Dendritic cell treated with granulocyte-macrophage colony-stimulating factor and Interleukin-4, amounts not matched to agents 40 ng/mL and 50 ng/mL, for 4 days (primary cell): ENCODE measurements at regions not wholly inside any gene's neighbourhood (a gene's known extent, or its start where the extent isn't known, plus 50 kb on each side); places are given as distances from the start of the nearest gene placed in this dataset.

Experiments used
- H3K27ac Mint-ChIP-seq: one replicate; pipeline ENCODE4 v1.8.0; 2022; ENCODE audit warnings: mild to moderate bottlenecking, mixed read lengths
- H3K27me3 Mint-ChIP-seq: one replicate; pipeline ENCODE4 v1.8.0; 2022; ENCODE audit warnings: mild to moderate bottlenecking, mixed read lengths
- H3K36me3 Mint-ChIP-seq: one replicate; pipeline ENCODE4 v1.8.0; 2022; ENCODE audit warnings: low read depth, mixed read lengths
- H3K4me1 Mint-ChIP-seq: one replicate; pipeline ENCODE4 v1.8.0; 2022; ENCODE audit warnings: low read depth, mixed read lengths
- H3K4me3 Mint-ChIP-seq: one replicate; pipeline ENCODE4 v1.8.0; 2022; ENCODE audit warnings: mild to moderate bottlenecking, moderate library complexity, mixed read lengths
- H3K9me3 Mint-ChIP-seq: one replicate; pipeline ENCODE4 v1.8.0; 2022; ENCODE audit warnings: mixed read lengths
- intact Hi-C: fragments of 100-400 bp; cut with micrococcal nuclease; formaldehyde crosslinking; loops from one replicate; pipeline ENCODE4 v1.15.0; 2022

DNA sequence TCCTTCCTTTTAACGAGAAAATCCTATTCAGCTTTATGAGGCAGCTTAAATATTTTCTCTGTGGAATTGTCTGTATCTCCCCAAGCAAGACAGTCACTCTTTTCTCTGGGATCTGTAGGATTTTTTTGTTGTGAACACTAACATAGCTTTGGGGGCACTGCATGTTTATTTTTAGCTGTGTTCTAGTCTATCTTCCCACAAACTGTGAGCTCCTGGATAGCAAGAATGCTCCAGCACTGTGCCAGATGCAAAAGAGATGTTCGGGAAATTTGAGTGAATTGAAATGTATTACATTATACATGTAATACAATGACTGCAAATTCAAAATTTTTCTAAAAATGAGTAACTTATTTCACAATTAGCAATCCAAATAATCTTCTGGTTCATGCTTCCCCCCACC is 282.2 kb downstream of the PLPP3 start:
- Mint-ChIP-seq H3K27ac (no peak overlapping the region), H3K4me1 (peaks cover 40% of the 10 kb centered on the region), H3K36me3 (no peaks in the 10 kb centered on the region), H3K4me3 (no peak overlapping the region), H3K9me3 (no peaks in the 10 kb centered on the region), H3K27me3 (peaks cover 8% of the 10 kb centered on the region)
- intact Hi-C loops, result loop anchor here (10.0 kb wide), 1 partner anchor 52 kb away; no protein-coding TSS in a partner anchor

DNA sequence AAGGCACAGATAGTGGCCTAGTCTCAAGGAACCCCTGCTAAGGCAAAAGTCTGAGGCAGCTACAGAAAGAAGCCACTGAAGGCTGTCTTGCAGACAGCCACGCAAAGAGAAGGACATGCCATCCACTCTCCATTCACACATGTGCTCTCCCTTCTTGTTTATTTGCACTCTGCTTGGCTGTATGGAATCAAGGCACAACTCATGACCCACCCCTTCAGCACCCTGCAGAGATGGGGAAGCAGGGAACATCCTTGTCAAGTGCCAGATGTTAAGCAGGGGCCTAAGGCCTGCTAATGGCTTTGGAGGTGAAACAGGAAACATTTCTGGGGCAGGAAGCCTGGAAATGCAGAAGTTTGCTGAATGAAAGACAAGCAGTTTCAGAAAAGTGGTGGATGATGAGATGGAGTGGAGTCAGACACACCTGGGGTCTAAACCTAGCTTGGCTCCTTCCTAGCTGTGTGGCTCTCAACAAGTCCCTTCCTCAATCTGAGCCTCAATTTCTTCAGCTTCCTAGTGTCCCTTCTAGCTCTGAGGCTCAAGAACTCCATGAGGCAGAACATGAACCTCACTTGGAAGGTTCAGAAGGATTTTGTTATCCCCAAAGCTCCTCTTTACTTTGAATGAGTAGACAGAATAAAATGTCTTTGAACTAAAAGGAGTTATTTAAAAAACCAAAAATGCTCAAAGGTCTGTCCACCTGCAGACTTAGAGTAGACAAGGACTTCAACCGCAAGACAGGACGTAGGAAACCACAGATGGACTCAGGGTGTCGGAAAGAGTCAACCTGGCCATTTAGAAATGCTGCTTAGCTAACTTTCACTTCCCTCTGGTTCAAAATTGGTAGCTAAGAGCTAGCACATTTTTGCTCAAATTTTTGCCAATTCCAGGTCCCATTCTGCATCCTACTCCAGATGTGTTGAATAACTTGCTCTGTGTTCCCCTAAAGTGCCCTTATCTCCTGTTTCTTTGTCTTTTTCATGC is 283.1 kb downstream of the PLPP3 start:
- no peaks in the 10 kb centered on the region for H3K9me3 Mint-ChIP-seq
- peaks cover 49% of the 10 kb centered on the region for H3K4me1 Mint-ChIP-seq
- no peak overlapping the region for H3K27ac Mint-ChIP-seq
- no peaks in the 10 kb centered on the region for H3K36me3 Mint-ChIP-seq
- intact Hi-C loops, result loop anchor here (10.0 kb wide), 1 partner anchor 51 kb away; no protein-coding TSS in a partner anchor
- H3K27me3 Mint-ChIP-seq, result peaks cover 13% of the 10 kb centered on the region
- no peak overlapping the region for H3K4me3 Mint-ChIP-seq

DNA sequence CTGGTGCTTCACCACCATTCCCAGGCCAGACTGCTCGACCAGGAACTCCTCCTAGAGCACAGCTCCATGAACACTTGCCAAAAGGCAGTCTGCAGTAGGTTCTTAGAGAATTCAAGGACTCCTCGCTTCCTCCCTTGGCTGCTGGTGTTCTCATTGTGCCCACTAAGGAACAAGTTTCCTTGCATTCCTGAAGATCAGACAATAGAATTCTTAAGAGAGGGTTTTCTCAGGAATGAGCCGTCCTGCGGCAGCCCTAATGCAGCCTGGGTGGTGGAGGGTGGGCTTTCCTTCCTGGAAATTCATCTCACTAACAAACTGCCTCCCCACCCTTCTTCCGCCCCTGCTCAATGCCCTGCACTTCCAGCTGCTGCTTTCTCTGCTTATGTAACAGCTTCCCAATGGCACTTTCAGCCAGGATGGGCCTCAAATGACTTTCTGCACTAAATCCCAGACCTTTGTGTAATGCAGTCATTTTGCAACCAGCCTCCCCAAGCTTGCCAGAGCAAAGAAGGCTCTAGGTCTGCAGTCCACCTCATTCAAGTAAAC is 287.9 kb downstream of the PLPP3 start:
- Mint-ChIP-seq H3K27ac (no peak overlapping the region), H3K4me1 (peaks cover 51% of the 10 kb centered on the region), H3K36me3 (no peaks in the 10 kb centered on the region), H3K4me3 (no peak overlapping the region), H3K9me3 (no peaks in the 10 kb centered on the region), H3K27me3 (peaks cover 17% of the 10 kb centered on the region)
- intact Hi-C loops, result loop anchor here (10.0 kb wide), 1 partner anchor 47 kb away; no protein-coding TSS in a partner anchor

DNA sequence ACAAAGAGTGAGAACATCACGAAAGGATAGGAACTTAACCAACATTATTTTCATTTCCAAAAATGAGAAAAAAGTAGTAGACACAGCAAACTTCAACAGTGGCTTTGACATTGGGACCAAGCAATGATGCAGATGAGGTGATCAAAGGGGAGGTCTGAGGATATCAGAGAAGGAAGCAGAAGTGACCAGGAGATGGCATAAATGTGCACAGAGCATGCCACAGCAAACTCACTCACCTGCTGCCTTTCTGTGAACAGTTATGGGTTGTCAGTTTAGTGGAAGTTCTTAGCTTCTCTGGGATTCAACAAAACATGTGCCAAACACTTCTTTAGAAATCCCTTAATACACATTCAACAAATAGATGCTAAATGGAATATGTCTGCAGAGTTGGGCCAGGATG is 290.1 kb downstream of the PLPP3 start:
- H3K27me3 Mint-ChIP-seq, result peaks cover 17% of the 10 kb centered on the region
- no peak overlapping the region for H3K4me3 Mint-ChIP-seq
- no peaks in the 10 kb centered on the region for H3K36me3 Mint-ChIP-seq
- intact Hi-C loops, result no loop called here
- no peak overlapping the region for H3K27ac Mint-ChIP-seq
- peaks cover 52% of the 10 kb centered on the region for H3K4me1 Mint-ChIP-seq
- no peaks in the 10 kb centered on the region for H3K9me3 Mint-ChIP-seq

DNA sequence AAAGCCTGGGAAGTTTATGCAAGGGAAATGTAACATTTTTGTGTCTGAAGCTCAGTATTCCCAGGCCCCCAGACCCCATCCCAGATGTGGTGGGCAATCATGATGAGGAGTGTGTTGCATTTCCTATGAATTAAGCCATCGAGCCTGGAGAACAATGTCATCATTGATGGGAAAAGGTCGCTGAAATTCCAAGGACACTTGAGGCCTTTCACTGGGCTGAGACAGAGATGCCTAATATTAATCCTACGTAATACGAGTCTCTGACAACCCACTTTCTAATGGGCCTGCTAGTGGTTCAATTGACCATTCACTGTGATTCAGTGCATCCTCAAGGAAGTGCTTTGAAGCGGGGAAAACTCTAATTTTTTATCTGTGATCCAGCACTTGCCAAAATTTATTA is 291.6 kb downstream of the PLPP3 start:
- Mint-ChIP-seq H3K9me3 (no peaks in the 10 kb centered on the region), H3K27me3 (peaks cover 14% of the 10 kb centered on the region), H3K36me3 (no peaks in the 10 kb centered on the region), H3K27ac (no peak overlapping the region), H3K4me3 (no peak overlapping the region), H3K4me1 (peaks cover 47% of the 10 kb centered on the region)
- intact Hi-C loops, result no loop called here

DNA sequence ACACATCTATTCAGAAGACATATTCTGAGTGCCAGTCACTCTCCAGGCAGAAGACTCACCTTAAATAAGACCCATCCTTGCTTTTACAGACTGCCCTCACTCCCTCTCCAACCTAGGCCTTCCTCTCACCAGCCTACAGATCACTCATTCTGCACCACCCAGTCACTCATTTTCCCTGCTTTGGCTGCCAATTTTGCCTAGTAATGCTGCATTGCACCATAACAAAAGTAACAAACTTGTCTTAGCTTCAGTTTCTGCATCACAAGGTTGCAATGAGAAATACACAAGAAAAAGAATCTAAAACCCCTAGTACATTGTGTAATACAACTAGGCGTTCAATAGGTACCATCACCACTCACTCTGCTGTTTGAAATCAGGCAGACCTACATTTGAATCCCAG is 292.4 kb downstream of the PLPP3 start:
- Mint-ChIP-seq H3K9me3 (no peaks in the 10 kb centered on the region), H3K36me3 (no peaks in the 10 kb centered on the region), H3K4me3 (no peak overlapping the region), H3K27me3 (peaks cover 13% of the 10 kb centered on the region), H3K4me1 (peaks cover 45% of the 10 kb centered on the region), H3K27ac (no peak overlapping the region)
- intact Hi-C loops, result no loop called here

DNA sequence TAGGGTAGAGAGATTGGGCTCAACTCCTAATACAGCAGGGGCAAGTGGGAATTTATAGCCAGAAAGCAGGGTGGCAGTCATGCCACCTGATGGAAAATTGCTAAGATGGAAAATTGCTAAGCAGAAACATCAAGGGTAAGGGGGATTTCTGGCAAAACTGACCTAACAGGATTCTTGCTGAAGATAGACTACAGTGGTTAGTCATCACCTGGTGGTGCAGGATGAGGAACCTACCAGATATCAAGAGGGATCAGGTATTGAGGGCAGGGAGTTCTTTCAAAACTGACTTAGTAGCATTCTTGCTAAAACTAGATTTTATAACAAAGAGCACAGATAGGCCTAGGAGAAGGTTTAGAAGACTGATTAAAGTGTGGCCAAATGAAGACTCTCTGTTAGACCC is 292.9 kb downstream of the PLPP3 start:
- no peaks in the 10 kb centered on the region for H3K36me3 Mint-ChIP-seq
- H3K9me3 Mint-ChIP-seq, result no peaks in the 10 kb centered on the region
- no peak overlapping the region for H3K27ac Mint-ChIP-seq
- H3K4me1 Mint-ChIP-seq, result peaks cover 41% of the 10 kb centered on the region
- peaks cover 10% of the 10 kb centered on the region for H3K27me3 Mint-ChIP-seq
- intact Hi-C loops, result no loop called here
- H3K4me3 Mint-ChIP-seq, result no peak overlapping the region

DNA sequence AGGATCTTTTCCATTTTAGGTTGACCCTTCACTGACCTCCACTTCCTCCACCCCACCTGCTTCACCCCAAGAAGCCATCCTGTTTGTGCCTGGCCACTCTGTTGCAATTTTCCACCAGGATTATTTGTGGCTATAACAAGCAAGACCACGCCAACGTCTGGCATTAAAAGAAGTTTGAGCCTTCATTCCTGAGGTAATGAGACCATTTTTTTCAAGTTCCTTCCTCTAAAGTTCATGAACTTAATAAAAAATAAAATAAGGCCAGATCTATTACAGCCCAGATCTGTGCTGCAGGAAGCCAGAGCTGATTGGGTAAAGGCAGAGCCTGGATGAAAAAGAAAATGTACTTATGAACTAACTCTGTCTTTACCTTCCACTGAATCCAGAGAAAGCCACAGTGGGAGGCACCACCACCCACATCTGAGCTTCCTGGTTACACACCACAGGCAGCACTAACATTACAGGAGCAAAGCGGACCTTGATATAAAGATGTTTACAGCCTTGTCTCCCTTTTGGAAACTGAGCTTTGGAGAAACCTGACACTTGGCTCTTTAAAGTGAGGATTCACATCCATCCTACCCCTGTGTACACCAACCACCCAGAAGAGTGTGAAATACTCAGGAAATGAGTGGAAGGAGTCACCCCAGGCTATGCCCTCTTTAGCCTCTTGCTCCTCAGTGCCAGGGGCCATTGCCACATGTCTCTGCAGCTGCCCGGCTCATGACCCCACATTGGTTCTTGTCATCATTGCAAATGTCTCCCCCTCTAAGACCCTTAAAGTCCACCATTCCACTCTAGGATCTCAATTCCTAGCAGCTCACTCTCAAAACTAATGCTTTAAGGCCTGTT is 293.6 kb downstream of the PLPP3 start:
- Mint-ChIP-seq H3K27ac (no peak overlapping the region), H3K36me3 (no peaks in the 10 kb centered on the region), H3K27me3 (peaks cover 6% of the 10 kb centered on the region)

DNA sequence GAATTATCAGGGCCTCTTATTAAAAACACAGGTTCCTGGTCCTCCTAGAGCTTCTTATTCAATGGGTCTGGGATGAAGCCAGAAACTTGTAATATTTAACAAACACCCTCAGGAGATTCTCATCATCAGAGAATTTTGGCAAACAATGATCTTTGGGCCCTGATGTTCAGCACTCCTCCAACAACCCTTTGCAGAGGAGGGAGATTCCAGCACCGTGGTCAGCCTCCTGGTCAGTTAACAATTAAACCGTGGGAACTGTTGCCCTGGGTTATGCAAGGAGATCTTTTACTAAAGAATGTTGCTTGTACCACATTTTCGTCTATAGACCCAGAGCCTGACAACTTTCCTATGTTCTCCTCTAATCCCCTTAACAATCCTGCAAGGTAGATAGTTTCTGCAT is 294.4 kb downstream of the PLPP3 start:
- Mint-ChIP-seq H3K9me3 (no peaks in the 10 kb centered on the region), H3K27ac (no peak overlapping the region), H3K4me3 (no peak overlapping the region), H3K27me3 (peaks cover 6% of the 10 kb centered on the region), H3K36me3 (no peaks in the 10 kb centered on the region), H3K4me1 (peaks cover 39% of the 10 kb centered on the region)
- intact Hi-C loops, result no loop called here

More for the DNA sequence above, 293.6 kb downstream of the PLPP3 start:
- no peaks in the 10 kb centered on the region for H3K9me3 Mint-ChIP-seq
- intact Hi-C loops, result no loop called here
- no peak overlapping the region for H3K4me3 Mint-ChIP-seq
- H3K4me1 Mint-ChIP-seq, result peaks cover 39% of the 10 kb centered on the region

DNA sequence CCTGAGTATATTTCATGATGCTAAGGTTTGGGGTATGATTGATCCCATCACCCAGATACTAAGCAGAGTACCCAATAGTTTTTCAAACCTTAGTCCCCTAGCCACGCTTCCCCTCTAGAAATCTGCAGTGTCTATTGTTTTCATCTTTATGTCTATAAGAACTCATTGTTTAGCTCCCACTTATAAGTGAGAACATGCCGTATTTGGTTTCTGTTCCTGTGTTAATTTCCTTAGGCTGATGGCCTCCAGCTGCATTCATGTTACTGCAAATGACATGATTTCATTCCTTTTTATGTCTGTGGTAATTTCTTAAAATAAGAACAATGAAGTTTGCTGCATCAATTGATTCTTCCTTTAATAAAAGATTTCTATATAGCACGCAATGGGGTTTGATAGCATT is 301.3 kb downstream of the PLPP3 start:
- H3K4me1 Mint-ChIP-seq, result peaks cover 23% of the 10 kb centered on the region
- H3K4me3 Mint-ChIP-seq, result no peak overlapping the region
- H3K36me3 Mint-ChIP-seq, result no peaks in the 10 kb centered on the region
- H3K27ac Mint-ChIP-seq, result no peak overlapping the region
- peaks cover 22% of the 10 kb centered on the region for H3K27me3 Mint-ChIP-seq
- H3K9me3 Mint-ChIP-seq, result no peaks in the 10 kb centered on the region
- intact Hi-C loops, result no loop called here

DNA sequence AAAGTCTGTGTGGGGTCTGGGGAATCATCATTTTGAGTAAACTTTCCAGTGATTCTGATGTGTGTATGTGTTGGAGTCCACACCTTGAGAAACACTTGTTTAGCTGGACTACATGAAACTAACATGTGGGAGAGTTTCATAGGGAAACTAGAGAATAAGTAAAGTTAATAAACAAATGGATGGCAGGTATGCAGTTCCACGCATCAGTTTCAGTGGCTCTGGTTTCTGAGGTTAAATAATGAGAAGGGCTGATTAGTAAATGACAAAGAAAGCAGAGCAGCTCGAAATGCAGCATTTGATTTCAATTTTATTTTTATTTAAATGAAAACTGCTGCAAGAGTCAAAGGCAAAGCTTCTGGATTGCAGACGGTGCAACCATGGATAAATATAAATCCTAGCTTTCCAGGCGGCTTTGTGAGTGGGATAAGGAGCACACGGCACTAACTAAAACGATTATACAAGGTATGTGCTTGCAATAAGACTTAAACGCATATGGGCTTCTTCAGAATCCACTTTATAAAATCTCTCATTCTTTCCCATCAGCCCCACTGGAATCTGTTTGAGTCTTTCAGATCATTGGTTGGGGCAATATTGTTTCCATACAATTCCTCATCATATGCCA is 310.7 kb downstream of the PLPP3 start:
- intact Hi-C loops, result loop anchor here (10.0 kb wide), 2 partner anchors 56 to 134 kb away; no protein-coding TSS in a partner anchor
- H3K9me3 Mint-ChIP-seq, result peaks cover 9% of the 10 kb centered on the region
- peaks cover 6% of the 10 kb centered on the region for H3K36me3 Mint-ChIP-seq
- no peak overlapping the region for H3K27ac Mint-ChIP-seq
- H3K4me1 Mint-ChIP-seq, result peaks cover 46% of the 10 kb centered on the region
- peaks cover 49% of the 10 kb centered on the region for H3K27me3 Mint-ChIP-seq
- H3K4me3 Mint-ChIP-seq, result no peak overlapping the region

DNA sequence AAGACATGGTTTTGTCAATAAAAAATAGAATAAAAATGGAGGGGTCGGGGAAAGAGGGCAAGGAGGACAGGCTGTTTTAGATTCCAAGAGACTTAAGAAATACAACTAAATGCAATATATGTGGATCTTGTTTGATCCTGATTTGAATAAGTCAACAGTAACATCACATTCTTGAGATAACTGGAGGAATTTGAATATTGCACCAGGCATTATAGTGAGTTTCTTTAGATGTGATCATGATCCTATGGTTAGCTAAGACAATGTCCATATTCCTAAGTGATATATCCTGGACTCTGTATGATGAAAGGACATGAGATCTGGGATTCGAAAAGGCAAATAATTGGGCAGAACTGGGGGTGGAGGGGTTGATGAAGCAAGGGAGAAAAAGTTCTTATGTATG is 311.8 kb downstream of the PLPP3 start:
- Mint-ChIP-seq H3K36me3 (peaks cover 6% of the 10 kb centered on the region), H3K9me3 (peaks cover 9% of the 10 kb centered on the region), H3K4me1 (peaks cover 46% of the 10 kb centered on the region), H3K27ac (no peak overlapping the region), H3K27me3 (peaks cover 39% of the 10 kb centered on the region), H3K4me3 (no peak overlapping the region)
- intact Hi-C loops, result loop anchor here (10.0 kb wide), 2 partner anchors 57 to 133 kb away; no protein-coding TSS in a partner anchor

DNA sequence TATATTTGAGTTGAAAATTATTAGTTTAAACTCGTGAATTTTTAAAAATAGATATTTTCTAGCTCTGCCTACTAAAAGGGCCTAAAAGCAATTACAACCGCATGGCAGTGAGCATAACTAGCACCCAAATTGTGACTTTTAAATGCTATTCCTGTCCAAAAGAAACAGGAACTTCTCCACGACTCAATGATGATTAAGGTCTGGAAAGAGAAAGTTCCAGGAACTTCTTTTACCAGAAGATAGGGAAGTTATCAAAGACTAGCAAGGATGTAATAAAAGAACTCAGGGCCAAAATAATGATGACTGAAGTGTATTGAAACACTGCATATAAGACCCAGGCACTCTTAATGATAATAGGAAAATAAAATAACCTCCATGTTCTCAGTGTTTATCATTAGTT is 313.0 kb downstream of the PLPP3 start:
- peaks cover 41% of the 10 kb centered on the region for H3K4me1 Mint-ChIP-seq
- peaks cover 31% of the 10 kb centered on the region for H3K27me3 Mint-ChIP-seq
- H3K36me3 Mint-ChIP-seq, result no peaks in the 10 kb centered on the region
- H3K4me3 Mint-ChIP-seq, result no peak overlapping the region
- H3K9me3 Mint-ChIP-seq, result peaks cover 1% of the 10 kb centered on the region
- intact Hi-C loops, result loop anchor here (10.0 kb wide), 2 partner anchors 58 to 132 kb away; no protein-coding TSS in a partner anchor
- H3K27ac Mint-ChIP-seq, result no peak overlapping the region
